Prostate gland (tissue), 2 donors: ENCODE measurements at regions not wholly inside any gene's neighbourhood (a gene's known extent, or its start where the extent isn't known, plus 50 kb on each side); places are given as distances from the start of the nearest gene placed in this dataset.
A peak's percentile ranks its signal among the peaks of the same experiment; 100 is the strongest.

ENCODE experiments used
- DNase-seq: peaks from one replicate; pipeline ENCODE4 v3.0.0-alpha.2; 2019; ENCODE audit warnings: low spot score
- H3K27ac ChIP-seq, 2 donors: fragments of 200-600 bp; sonication (generic); 2 replicates each; pipeline ENCODE4 v1.5.1; 2017 to 2019
- H3K27me3 ChIP-seq: fragments of 200-600 bp; sonication (generic); replicated peaks from 2 replicates; pipeline ENCODE4 v1.5.1; 2019; ENCODE audit not compliant: insufficient read depth
- H3K36me3 ChIP-seq, 2 donors: fragments of 200-600 bp; sonication (generic); 1 replicate in 1 of 2; 2 replicates in 1 of 2; pipeline versions ENCODE4 v1.5.1 to v1.8.1; 2017 to 2019
- H3K4me1 ChIP-seq: fragments of 200-600 bp; sonication (generic); replicated peaks from 2 replicates; pipeline ENCODE4 v1.5.1; 2019
- H3K4me3 ChIP-seq, 2 donors: fragments of 200-600 bp; sonication (generic); 2 replicates each; pipeline ENCODE4 v1.5.1; 2017 to 2019
- H3K9me3 ChIP-seq: fragments of 200-600 bp; sonication (generic); 2 replicates; pipeline ENCODE4 v1.5.1; 2017
- POLR2A ChIP-seq: fragments of 450-650 bp; IDR thresholded peaks from one replicate; pipeline ENCODE4 v1.6.1; 2016; ENCODE audit warnings: antibody characterized with exemption, mild to moderate bottlenecking
- POLR2AphosphoS5 ChIP-seq: sonication (generic); formaldehyde crosslinking; IDR thresholded peaks from one replicate; pipeline ENCODE4 v1.6.1; 2017; ENCODE audit warnings: antibody characterized with exemption
- WGBS: methylation state at CpG from one replicate; pipeline ENCODE4 v1.1.5; 2018; 5-methylcytosine and 5-hydroxymethylcytosine counted together
- intact Hi-C: fragments of 100-400 bp; cut with DNase I; formaldehyde crosslinking; loops from one replicate; pipeline ENCODE4 v1.14.2; 2022
- TF ChIP-seq, protein P1 (sequence below), 4 experiments: fragments of 200-600 bp in 2 of 4; fragments of 450-650 bp in 2 of 4; sonication (generic) in 2 of 4; IDR thresholded peaks; 1 replicate in 3 of 4; 2 replicates in 1 of 4; pipeline ENCODE4 v1.5.1; 2016 to 2019; ENCODE audit warnings: antibody characterized with exemption in 4 of 4, mild to moderate bottlenecking in 2 of 4, moderate library complexity in 2 of 4

DNA sequence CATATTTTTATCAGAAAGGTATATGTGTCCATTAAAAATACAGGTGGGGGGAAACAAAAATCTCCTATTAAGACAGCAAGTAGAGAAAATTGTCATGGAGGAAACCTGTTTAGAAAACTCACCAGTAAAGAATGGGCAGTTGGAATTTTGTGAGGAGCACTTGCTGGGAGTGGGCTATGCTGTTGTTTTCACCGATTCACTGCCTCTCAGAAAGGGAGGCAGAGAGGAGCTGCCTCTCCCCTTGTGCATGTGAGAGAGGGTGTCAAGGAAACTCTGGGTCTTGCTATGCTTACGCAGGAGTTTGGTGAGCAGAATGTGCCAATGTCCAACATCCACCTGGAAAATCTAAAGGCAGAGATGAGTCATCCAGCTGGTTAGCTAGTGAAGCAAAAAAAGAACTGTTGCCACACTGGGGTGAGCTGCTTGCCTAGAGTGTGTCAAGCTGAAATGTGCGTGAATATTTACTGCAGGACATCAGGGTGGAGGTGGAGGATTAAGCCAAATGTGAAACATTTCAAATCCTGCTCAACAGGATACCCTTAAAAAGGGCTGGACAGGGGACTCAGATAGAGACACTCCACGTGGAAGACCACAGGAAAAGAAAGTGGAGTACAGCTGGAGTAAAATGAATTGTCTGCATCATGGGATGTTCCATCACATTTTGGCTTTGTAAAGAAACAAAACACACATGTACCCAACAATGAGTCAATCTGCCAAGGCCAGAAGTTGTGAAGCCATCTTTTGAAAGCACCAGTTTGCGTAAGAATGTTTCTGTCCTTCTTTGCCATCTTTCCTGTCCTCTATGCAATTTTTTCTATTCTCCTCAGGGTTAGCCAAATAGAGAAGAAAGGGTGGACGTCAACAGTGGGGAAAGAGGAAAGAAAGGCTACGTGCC is 449.7 kb upstream of the MPDZ start:
- Histone ChIP-seq H3K9me3 (no peaks in the 10 kb centered on the region), H3K36me3 (no peaks in the 10 kb centered on the region), H3K4me1 (no peaks in the 10 kb centered on the region), H3K4me3 (no peak overlapping the region), H3K27ac (no peak overlapping the region), H3K27me3 (no peaks in the 10 kb centered on the region)
- WGBS = 89% methylated on average over 7 of the region's 7 CpGs
- intact Hi-C loops = no loop called here
- TF ChIP-seq POLR2AphosphoS5 = no peak
- TF ChIP-seq, protein P1, sequence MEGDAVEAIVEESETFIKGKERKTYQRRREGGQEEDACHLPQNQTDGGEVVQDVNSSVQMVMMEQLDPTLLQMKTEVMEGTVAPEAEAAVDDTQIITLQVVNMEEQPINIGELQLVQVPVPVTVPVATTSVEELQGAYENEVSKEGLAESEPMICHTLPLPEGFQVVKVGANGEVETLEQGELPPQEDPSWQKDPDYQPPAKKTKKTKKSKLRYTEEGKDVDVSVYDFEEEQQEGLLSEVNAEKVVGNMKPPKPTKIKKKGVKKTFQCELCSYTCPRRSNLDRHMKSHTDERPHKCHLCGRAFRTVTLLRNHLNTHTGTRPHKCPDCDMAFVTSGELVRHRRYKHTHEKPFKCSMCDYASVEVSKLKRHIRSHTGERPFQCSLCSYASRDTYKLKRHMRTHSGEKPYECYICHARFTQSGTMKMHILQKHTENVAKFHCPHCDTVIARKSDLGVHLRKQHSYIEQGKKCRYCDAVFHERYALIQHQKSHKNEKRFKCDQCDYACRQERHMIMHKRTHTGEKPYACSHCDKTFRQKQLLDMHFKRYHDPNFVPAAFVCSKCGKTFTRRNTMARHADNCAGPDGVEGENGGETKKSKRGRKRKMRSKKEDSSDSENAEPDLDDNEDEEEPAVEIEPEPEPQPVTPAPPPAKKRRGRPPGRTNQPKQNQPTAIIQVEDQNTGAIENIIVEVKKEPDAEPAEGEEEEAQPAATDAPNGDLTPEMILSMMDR (IDR thresholded peaks at IDR 0.05) = no peak
- no peak for DNase-seq

DNA sequence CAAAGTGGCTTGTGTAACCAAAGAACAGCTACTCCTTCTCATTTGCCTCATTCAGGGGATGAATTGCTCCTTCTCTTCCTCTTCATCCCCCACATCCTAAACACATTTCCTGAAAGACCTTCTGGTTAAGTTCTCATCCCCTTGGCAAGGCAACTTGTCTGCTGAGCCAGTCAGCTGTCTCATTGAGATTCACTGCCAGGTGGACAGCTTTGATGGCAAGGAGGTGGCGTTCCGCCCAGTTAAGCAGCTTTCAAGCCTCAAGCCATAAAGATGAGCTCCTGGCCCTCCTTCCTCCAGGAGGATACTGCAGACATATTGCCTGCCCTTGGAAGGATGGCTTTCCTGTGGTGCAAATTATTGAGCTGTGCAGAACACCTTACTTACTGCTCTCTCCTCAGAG is 448.6 kb upstream of the MPDZ start:
- intact Hi-C loops = no loop called here
- Histone ChIP-seq H3K9me3 (no peaks in the 10 kb centered on the region), H3K27ac (no peak overlapping the region), H3K4me3 (no peak overlapping the region), H3K36me3 (no peaks in the 10 kb centered on the region), H3K4me1 (no peaks in the 10 kb centered on the region), H3K27me3 (no peaks in the 10 kb centered on the region)
- TF ChIP-seq, protein P1 (IDR thresholded peaks at IDR 0.05) = no peak
- TF ChIP-seq POLR2A = no peak
- TF ChIP-seq POLR2AphosphoS5 = no peak
- DNase-seq = peak; percentile 28
- WGBS = 13% methylated on average over 2 of the region's 2 CpGs

DNA sequence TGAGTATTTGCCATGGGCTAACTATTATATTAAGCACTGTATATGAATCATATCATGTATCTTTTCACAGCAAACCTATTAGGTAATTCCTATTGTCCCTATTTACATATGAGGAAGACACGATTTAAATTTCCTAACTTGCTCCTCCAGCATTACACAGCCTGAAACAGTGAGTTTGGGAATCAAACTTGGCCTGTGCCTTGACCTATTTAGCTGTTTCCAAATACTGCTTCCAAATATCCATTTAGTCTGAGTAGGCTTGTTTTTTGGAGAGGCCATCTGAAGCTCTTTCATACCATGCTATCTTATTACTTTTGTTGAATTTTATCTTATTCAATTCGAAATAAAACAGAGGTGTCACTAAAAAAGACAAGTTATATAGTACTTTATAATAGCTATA is 447.3 kb upstream of the MPDZ start:
- no peak overlapping the region for H3K27ac ChIP-seq
- WGBS = 83% methylated on average over 2 of the region's 2 CpGs
- intact Hi-C loops = no loop called here

DNA sequence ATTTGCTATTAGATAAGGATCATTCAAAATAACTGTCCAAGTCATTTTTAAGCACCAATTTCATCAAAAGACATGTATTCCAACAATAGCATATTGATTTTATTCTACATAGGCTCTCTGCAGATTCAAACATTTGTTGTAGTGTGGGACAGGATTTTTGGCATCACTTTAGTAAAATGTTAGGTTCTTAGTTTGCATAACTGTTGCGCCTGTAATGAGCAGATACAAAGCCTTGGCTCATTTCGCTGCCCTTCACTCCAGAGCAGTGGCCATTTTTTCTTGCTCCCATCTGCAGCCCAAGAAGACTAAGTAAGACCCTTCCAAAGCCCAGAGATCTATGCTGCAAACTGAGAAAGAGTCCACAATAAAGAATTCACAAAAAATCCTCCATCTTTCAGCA is 446.0 kb upstream of the MPDZ start:
- TF ChIP-seq POLR2A (no peak), POLR2AphosphoS5 (no peak)
- TF ChIP-seq, protein P1 (IDR thresholded peaks at IDR 0.05) = no peak
- no peak for DNase-seq
- Histone ChIP-seq H3K36me3 (no peaks in the 10 kb centered on the region), H3K9me3 (no peaks in the 10 kb centered on the region), H3K4me1 (no peaks in the 10 kb centered on the region), H3K27me3 (no peaks in the 10 kb centered on the region), H3K4me3 (no peak overlapping the region), H3K27ac (no peak overlapping the region)
- intact Hi-C loops = no loop called here
- 91% methylated on average over 2 of the region's 2 CpGs for WGBS

More for the DNA sequence above, 447.3 kb upstream of the MPDZ start:
- H3K9me3 ChIP-seq = no peaks in the 10 kb centered on the region
- no peak for DNase-seq
- H3K27me3 ChIP-seq = no peaks in the 10 kb centered on the region
- H3K4me1 ChIP-seq = no peaks in the 10 kb centered on the region
- no peaks in the 10 kb centered on the region for H3K36me3 ChIP-seq
- no peak overlapping the region for H3K4me3 ChIP-seq
- no peak for TF ChIP-seq POLR2AphosphoS5
- TF ChIP-seq POLR2A = no peak
- TF ChIP-seq, protein P1 (IDR thresholded peaks at IDR 0.05) = no peak
